Transverse colon (tissue), 4 donors: ENCODE measurements at regions not wholly inside any gene's neighbourhood (a gene's known extent, or its start where the extent isn't known, plus 50 kb on each side); places are given as distances from the start of the nearest gene placed in this dataset.
A peak's percentile ranks its signal among the peaks of the same experiment; 100 is the strongest.

ENCODE experiments used
- DNase-seq: peaks from one replicate; pipeline ENCODE4 v3.0.0-alpha.2; 2019
- H3K27ac ChIP-seq, 4 donors: fragments of 200-600 bp; sonication (generic); 2 replicates each; pipeline ENCODE4 v1.5.1; 2016 to 2018; ENCODE audit warnings: inconsistent platforms in 4 of 4
- H3K27me3 ChIP-seq: fragments of 200-600 bp; sonication (generic); 2 replicates; pipeline ENCODE4 v1.5.1; 2017; ENCODE audit warnings: inconsistent platforms
- H3K36me3 ChIP-seq, 4 donors: fragments of 200-600 bp; sonication (generic); 2 replicates each; pipeline ENCODE4 v1.5.1; 2017 to 2019; ENCODE audit warnings: inconsistent platforms in 4 of 4
- H3K4me1 ChIP-seq, 4 donors: fragments of 200-600 bp; sonication (generic); 2 replicates each; pipeline ENCODE4 v1.5.1; 2017 to 2020; ENCODE audit warnings: inconsistent platforms in 4 of 4
- H3K4me3 ChIP-seq, 4 donors: fragments of 200-600 bp; sonication (generic); 1 replicate in 1 of 4; 2 replicates in 3 of 4; pipeline versions ENCODE4 v1.5.1 to v1.6.1; 2017 to 2019; ENCODE audit warnings: inconsistent platforms in 4 of 4
- H3K9me3 ChIP-seq, 2 donors: fragments of 200-600 bp; sonication (generic); 2 replicates each; pipeline ENCODE4 v1.5.1; 2017 to 2019; ENCODE audit warnings: inconsistent platforms in 2 of 2
- EP300 ChIP-seq: sonication (generic); formaldehyde crosslinking; IDR thresholded peaks from one replicate; pipeline ENCODE4 v1.6.1; 2017; ENCODE audit warnings: antibody characterized with exemption, low read depth
- POLR2A ChIP-seq: fragments of 450-650 bp; IDR thresholded peaks from one replicate; pipeline ENCODE4 v1.6.1; 2016; ENCODE audit warnings: antibody characterized with exemption, mild to moderate bottlenecking, moderate library complexity
- POLR2AphosphoS5 ChIP-seq, 3 donors: sonication (generic); formaldehyde crosslinking; IDR thresholded peaks; one replicate each; pipeline ENCODE4 v1.6.1; 2016; ENCODE audit warnings: antibody characterized with exemption in 3 of 3
- WGBS, 2 donors: methylation state at CpG; one replicate each; pipeline ENCODE4 v1.1.5; 2018; ENCODE audit warnings: low coverage in 1 of 2; 5-methylcytosine and 5-hydroxymethylcytosine counted together
- in situ Hi-C, 4 donors: fragments of 200-750 bp; cut with MboI; loops; one replicate each; pipeline versions ENCODE4 v1.15.0 to v1.15.1; 2017; ENCODE audit warnings: low sequenced_read_pairs in 3 of 4, low pct_ligation_motif_present in 1 of 4, low pct_unique_long_range_greater_than_20kb in 1 of 4
- intact Hi-C: fragments of 100-400 bp; cut with DNase I; formaldehyde crosslinking; loops from one replicate; pipeline ENCODE4 v1.15.1; 2023; ENCODE audit warnings: low total_unique reads
- TF ChIP-seq, protein P1 (sequence below), 5 experiments: fragments of 200-600 bp in 3 of 5; fragments of 450-650 bp in 2 of 5; sonication (generic) in 3 of 5; IDR thresholded peaks; 1 replicate in 2 of 5; 2 replicates in 3 of 5; pipeline ENCODE4 v1.5.1; 2016 to 2017; ENCODE audit warnings: antibody characterized with exemption in 5 of 5, inconsistent platforms in 3 of 5, mild to moderate bottlenecking in 2 of 5, moderate library complexity in 1 of 5

DNA sequence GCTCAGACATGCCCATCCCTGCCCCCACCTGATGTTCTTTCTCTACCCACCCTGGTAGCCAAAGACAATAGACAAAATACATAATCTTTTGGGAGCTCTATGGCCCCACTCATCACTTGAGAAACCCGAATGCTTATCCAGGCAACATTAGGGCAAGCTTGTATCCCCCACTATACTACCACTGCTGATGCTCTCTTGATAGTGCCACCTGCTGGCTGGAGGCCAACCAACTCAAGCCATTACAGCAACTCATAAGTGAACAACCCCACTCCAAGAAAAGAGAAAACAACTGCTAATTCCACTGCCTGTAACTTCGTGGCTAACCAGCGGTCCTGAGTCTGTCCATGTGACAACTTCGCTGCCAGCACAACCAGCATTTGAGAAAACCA, 342.5 kb upstream of the TGFBR2 start:
- in situ Hi-C loops: no loop called here
- H3K9me3 ChIP-seq: no peaks in the 10 kb centered on the region
- intact Hi-C loops: no loop called here
- no peaks in the 10 kb centered on the region for H3K27me3 ChIP-seq
- H3K36me3 ChIP-seq: no peaks in the 10 kb centered on the region
- TF ChIP-seq, protein P1, sequence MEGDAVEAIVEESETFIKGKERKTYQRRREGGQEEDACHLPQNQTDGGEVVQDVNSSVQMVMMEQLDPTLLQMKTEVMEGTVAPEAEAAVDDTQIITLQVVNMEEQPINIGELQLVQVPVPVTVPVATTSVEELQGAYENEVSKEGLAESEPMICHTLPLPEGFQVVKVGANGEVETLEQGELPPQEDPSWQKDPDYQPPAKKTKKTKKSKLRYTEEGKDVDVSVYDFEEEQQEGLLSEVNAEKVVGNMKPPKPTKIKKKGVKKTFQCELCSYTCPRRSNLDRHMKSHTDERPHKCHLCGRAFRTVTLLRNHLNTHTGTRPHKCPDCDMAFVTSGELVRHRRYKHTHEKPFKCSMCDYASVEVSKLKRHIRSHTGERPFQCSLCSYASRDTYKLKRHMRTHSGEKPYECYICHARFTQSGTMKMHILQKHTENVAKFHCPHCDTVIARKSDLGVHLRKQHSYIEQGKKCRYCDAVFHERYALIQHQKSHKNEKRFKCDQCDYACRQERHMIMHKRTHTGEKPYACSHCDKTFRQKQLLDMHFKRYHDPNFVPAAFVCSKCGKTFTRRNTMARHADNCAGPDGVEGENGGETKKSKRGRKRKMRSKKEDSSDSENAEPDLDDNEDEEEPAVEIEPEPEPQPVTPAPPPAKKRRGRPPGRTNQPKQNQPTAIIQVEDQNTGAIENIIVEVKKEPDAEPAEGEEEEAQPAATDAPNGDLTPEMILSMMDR (IDR thresholded peaks at IDR 0.05): no peak
- TF ChIP-seq POLR2AphosphoS5 (IDR thresholded peaks at IDR 0.05): no peak
- no peak for TF ChIP-seq POLR2A
- H3K4me1 ChIP-seq: peaks cover 0 to 10% (median 3%) of the 10 kb centered on the region in 4 donors
- H3K4me3 ChIP-seq: no peak overlapping the region
- WGBS, 2 donors: 94% methylated on average over 4 of the region's 4 CpGs; no CpG with 5 or more reads in 1 of the 2 donors
- no peak for DNase-seq
- no peak overlapping the region for H3K27ac ChIP-seq

DNA sequence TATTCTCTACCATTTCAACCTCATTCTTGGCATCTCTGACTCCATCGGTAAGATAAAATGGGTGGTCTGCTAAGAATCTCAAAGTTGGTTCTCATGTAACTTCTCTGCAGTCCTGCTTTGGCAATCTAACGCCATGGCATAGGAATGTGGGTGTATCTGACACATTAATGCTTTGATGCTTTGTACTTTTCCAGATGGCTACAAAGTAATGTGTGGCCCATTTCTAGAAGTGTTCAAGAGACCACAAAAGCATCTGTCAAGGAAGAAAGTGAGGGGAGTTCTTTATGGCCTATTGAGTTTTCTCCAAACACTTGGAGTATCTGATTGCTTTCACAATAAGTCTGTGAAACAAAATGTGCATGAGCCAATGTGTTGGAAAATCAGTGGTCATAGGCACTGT, 339.9 kb upstream of the TGFBR2 start:
- peaks cover 0 to 10% (median 2%) of the 10 kb centered on the region in 4 donors for H3K4me1 ChIP-seq
- 68 to 75% methylated on average over 2 of the region's 2 CpGs for WGBS, 2 donors
- in situ Hi-C loops: no loop called here

DNA sequence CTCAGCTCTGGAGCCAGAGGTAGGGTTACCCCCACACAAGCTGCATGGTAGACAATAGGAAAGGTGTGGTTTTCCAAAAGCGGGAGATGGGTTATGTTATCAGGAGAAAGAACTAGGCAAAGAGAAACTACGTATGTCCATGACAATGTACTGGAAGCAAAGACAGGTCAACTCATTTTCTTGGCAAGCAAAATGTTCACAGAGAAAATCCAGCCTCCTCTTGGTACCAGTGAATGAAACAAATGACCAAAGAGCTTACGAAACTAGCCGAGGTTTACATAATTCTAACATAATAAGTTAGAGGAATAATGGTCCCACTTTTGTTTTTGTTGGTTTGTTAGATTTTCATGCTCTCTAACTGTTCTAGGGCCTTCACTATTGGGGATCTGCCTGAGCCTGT, 338.1 kb upstream of the TGFBR2 start:
- Histone ChIP-seq H3K27me3 (no peaks in the 10 kb centered on the region), H3K4me3 (no peak overlapping the region), H3K36me3 (no peaks in the 10 kb centered on the region), H3K9me3 (no peaks in the 10 kb centered on the region), H3K4me1 (peaks cover 0 to 5% (median 0%) of the 10 kb centered on the region in 4 donors), H3K27ac (peak overlapping the region in 3 of 4 donors; percentile 8 to 42 (median 32))
- 38 to 57% methylated on average over 4 of the region's 4 CpGs for WGBS, 2 donors
- TF ChIP-seq EP300 (peak; percentile 75), POLR2AphosphoS5 (IDR thresholded peaks at IDR 0.05) (peak in 2 of 3 donors; percentile 23 to 67), POLR2A (no peak)
- DNase-seq: no peak
- in situ Hi-C loops: no loop called here
- intact Hi-C loops: no loop called here

More for the DNA sequence above, 339.9 kb upstream of the TGFBR2 start:
- H3K27me3 ChIP-seq: no peaks in the 10 kb centered on the region
- no peak overlapping the region for H3K4me3 ChIP-seq
- H3K9me3 ChIP-seq: no peaks in the 10 kb centered on the region
- H3K36me3 ChIP-seq: no peaks in the 10 kb centered on the region
- TF ChIP-seq POLR2AphosphoS5 (IDR thresholded peaks at IDR 0.05) (peak in 2 of 3 donors; percentile 23 to 47), EP300 (no peak)
- peak overlapping the region in 3 of 4 donors; percentile 26 to 42 (median 34) for H3K27ac ChIP-seq
- intact Hi-C loops: no loop called here
- DNase-seq: no peak

DNA sequence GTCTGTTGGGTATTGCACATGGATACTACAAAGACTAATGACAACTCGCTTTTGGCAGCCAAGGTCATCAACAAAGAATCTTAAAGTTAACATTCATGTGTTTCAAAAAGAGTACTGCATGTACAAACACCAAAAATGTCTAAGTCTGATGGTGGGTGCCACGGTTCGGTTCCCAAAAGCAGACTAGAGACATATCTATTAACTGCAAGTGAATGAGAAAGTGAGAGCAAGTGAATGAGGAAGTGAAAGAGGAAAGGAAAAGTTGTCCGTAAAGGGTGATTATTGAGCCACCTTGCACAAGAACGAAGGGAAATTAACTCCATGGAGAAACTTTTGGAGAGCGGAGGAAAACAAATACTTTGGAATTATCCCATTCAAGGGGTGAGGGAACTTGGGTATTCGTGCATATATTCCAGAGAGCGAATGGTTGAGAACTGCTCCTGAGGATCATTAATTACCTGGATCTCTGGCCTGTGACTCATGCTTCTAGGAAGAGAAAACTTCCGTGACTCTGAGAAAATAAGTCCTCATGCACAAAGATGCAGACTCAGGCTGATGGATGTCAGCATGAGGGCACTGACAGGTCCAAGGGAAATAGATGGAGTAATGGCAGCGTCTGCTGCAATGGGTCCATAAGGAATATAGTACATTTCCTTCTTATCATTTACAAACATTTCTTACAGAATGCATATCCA, 336.5 kb upstream of the TGFBR2 start:
- peaks cover 0 to 4% (median 0%) of the 10 kb centered on the region in 4 donors for H3K4me1 ChIP-seq
- in situ Hi-C loops: no loop called here
- H3K27me3 ChIP-seq: no peaks in the 10 kb centered on the region
- H3K4me3 ChIP-seq: no peak overlapping the region
- intact Hi-C loops: no loop called here
- no peak overlapping the region for H3K27ac ChIP-seq
- 86 to 94% methylated on average over 6 to 10 of the region's 10 CpGs for WGBS, 2 donors
- no peaks in the 10 kb centered on the region for H3K9me3 ChIP-seq
- no peak for DNase-seq
- no peak for TF ChIP-seq POLR2A
- TF ChIP-seq, protein P1 (IDR thresholded peaks at IDR 0.05): no peak
- TF ChIP-seq EP300: no peak
- TF ChIP-seq POLR2AphosphoS5 (IDR thresholded peaks at IDR 0.05): no peak
- H3K36me3 ChIP-seq: no peaks in the 10 kb centered on the region

DNA sequence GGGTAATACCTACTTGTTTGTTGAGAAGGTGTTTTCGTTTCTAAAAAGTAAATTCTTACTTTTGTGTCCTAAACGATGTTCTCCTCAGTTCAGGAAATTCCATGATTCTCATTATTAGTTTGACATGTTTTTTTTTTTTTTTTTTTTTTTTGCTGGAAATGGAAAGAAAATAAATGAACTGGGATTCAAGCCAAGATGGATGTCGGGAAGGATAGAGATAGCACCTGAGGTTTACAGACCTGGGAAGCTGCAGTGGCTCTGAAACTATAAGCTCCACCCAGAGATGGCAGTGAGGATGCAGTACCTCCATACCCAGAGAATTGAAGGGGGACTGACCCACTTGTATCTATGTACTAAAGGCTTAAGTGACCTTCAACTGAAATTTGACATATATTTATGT, 334.6 kb upstream of the TGFBR2 start:
- no peaks in the 10 kb centered on the region for H3K9me3 ChIP-seq
- in situ Hi-C loops: no loop called here
- no peak for DNase-seq
- intact Hi-C loops: no loop called here
- H3K27me3 ChIP-seq: no peaks in the 10 kb centered on the region
- no peak for TF ChIP-seq POLR2AphosphoS5 (IDR thresholded peaks at IDR 0.05)
- TF ChIP-seq, protein P1 (IDR thresholded peaks at IDR 0.05): no peak
- TF ChIP-seq POLR2A: no peak
- no peak for TF ChIP-seq EP300
- H3K4me3 ChIP-seq: no peak overlapping the region
- no peaks in the 10 kb centered on the region for H3K36me3 ChIP-seq
- 59 to 88% methylated on average over 2 to 3 of the region's 3 CpGs for WGBS, 2 donors
- H3K4me1 ChIP-seq: peaks cover 0 to 4% (median 0%) of the 10 kb centered on the region in 4 donors
- H3K27ac ChIP-seq: no peak overlapping the region
